ENCODE measurements at regions not wholly inside any gene's neighbourhood (a gene's known extent, or its start where the extent isn't known, plus 50 kb on each side); places are given as distances from the start of the nearest gene placed in this dataset.

- DNase-seq (no peak), ATAC-seq (ENCODE audit: poor library complexity) (no peak)
- intact Hi-C loops (cut with DNase I), result no loop called here
These were observed 546.0 kb upstream of the PSMD7 start for GRCh38 chr16:73750639-73751038.

- intact Hi-C loops (cut with DNase I), result no loop called here
- no peak for DNase-seq
- ATAC-seq (ENCODE audit: poor library complexity), result no peak
These were observed 549.3 kb upstream of the PSMD7 start for GRCh38 chr16:73747328-73747727.

DNA sequence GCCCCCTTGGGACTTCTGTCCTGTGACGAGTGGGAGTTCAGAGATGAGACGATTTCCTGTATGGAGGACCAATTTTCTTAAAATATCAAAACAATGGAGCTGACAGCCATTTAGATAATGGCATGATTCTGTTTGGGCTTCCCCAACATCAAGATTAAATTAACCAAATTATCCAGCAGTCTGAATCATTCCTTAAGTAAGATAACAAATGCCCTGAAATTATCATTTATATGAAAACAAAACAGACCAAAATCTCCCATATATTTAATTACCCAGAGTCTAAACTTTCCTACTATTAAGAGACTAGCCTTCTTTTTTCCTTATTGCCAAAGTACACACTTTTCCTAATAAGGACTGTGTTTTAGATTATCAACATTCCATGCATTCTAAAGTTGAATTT lies 550.1 kb upstream of the PSMD7 start:
- no peak for ATAC-seq (ENCODE audit: poor library complexity)
- intact Hi-C loops (cut with DNase I), result no loop called here
- no peak for DNase-seq

DNA sequence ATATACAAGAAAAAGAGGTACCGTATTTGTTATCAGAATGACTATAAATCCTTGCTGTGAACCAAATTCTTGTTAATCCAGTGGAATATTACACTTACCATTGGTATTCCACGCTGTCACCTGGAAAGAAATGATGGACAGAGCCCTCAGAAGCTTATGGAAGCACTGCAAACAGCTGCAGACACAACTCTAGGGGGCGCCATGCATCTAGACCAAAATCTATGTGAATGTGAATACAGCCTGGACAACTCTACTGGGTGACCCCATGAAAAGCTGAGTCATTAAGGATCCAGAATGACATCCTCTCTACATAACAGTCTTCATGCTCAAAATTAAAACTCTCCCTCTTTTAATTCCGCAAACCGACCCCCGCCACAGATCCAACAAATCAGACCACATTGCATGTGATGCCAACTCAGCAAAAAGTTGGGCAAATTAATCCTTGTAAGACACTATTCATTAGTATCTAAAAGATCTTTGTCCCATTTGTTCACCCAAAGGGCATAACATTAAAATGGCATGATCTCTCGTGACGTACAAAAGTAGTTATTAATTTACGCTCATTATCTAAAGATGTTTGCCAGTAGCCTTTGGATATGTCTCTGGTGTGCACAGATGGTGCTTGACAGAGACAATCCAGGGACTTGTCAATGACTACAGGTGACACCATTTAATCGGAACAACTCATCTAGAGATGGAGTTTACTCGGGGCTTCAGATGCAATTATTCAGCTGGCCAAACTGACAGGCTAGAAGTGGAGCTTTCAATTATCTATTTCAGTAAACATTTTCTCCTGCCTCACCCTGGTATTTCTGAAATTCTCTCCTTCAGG lies 552.7 kb upstream of the PSMD7 start:
- no peak for ATAC-seq (ENCODE audit: poor library complexity)
- intact Hi-C loops (cut with DNase I), result no loop called here
- no peak for DNase-seq

DNA sequence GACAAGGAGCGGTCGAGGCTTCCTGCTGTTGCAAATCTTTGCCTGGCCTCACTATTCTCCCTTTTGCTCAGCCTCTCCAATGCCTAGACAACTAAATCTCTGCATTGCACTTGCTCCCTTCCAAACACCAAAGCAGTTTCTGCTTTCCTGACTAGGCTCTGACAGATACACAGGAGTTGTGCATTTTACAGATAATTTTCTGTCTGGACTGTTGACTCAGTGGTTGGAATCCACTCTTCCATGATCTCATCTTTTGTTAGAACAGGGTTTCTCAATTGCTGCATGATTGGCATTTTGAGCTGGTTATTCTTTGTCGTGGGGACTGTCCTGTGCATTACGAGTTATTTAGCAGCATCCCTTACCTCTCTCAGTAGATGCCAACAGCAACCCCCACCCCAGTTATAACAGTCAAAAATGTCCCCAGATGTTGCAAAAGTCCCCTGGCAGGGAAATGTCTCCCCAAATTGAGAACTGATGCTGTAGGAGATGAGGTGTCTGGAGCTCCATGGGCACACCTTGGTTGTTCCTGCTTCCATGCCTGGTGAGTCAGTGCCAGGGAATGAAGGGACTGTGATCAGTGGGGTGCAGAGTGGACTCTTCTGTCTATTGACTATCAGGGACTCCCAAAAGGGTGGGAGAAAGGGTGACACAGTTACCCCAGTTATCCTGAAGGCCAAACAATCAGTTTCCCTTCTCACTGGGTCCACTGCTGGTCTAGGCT lies 557.4 kb upstream of the PSMD7 start:
- DNase-seq (no peak), ATAC-seq (ENCODE audit: poor library complexity) (no peak)
- intact Hi-C loops (cut with DNase I), result no loop called here

GRCh38 chr16:73738266-73738665 lies 558.3 kb upstream of the PSMD7 start:
- intact Hi-C loops (cut with DNase I), result no loop called here
- ATAC-seq (ENCODE audit: poor library complexity) (no peak), DNase-seq (no peak)

GRCh38 chr16:73737637-73738036 lies 559.0 kb upstream of the PSMD7 start:
- intact Hi-C loops (cut with DNase I), result no loop called here
- ATAC-seq (ENCODE audit: poor library complexity) (no peak), DNase-seq (no peak)

- intact Hi-C loops (cut with DNase I), result no loop called here
- ATAC-seq (ENCODE audit: poor library complexity), result no peak
- DNase-seq, result no peak
These were observed 560.7 kb upstream of the PSMD7 start for GRCh38 chr16:73735954-73736353.

- intact Hi-C loops (cut with DNase I), result no loop called here
- ATAC-seq (ENCODE audit: poor library complexity), result no peak
- DNase-seq, result no peak
These were observed 561.6 kb upstream of the PSMD7 start for GRCh38 chr16:73735018-73735417.

DNA sequence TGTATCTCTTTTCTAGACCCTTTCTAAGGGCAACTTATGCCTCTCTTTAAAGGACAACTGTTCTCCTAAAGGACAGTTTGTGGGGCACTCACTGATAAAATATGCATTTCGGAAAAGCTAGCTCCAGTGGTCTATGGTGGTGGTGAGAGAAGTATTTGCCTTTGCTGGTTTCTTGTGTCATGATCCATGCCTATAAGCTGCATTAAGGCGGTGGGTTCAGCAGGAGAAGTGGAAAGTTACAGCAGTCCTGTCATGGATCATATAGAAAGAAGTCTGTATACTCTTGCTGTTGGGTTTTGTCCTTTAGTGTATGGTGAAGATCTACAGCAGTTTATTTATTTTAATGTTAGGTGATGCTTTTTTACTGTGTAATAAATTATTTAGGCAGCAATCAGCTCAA lies 563.9 kb upstream of the PSMD7 start:
- no peak for DNase-seq
- ATAC-seq (ENCODE audit: poor library complexity), result no peak
- intact Hi-C loops (cut with DNase I), result no loop called here

DNA sequence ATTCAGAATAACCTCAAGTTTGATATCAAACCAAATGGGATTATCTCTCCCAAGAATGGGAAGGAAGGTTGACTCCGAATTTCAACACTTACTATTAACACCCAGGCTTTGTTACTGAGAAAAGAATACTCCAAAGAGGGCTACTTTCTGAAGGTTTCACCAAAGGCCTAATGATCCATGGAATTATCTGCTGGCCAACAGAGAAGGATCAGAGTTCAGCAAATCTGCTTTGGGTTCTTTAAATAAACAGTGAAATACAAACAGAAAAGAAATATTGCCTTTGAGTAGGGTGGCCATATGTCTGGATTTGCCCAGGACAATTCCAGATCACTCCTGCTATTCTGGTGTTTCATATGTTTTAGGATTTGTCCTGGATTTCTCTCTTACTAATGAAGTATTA lies 564.5 kb upstream of the PSMD7 start:
- no peak for DNase-seq
- intact Hi-C loops (cut with DNase I), result no loop called here
- no peak for ATAC-seq (ENCODE audit: poor library complexity)

DNA sequence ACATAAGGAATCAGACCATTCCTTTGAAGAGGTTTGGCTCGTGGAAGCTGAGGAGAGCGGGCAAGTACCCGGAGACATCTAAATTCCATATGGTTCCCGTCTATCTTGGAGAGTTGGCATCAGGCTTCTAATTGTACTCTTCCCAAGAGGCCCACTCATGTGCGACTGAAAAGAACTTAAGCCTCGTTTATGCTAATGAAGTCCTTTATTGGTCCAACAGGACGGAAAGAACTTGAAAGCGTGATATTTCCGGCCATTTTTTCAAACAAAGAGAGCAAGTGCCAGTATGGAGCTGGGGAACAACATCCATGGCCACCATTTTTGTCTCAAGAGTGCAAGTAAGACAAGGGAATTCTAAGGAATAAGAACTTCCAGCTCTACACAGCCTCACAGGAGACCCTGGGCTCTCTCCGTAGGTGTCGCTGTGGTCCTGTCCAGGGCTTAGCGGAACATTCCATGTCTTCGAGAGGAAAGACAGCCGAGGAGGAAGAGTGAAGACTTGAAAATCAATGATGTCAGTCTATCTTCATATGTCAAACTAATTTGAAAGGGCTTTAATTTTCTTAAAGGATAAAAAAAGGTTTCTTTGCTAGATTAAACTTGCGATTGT lies 566.0 kb upstream of the PSMD7 start:
- ATAC-seq (ENCODE audit: poor library complexity) (no peak), DNase-seq (no peak)
- intact Hi-C loops (cut with DNase I), result no loop called here

DNA sequence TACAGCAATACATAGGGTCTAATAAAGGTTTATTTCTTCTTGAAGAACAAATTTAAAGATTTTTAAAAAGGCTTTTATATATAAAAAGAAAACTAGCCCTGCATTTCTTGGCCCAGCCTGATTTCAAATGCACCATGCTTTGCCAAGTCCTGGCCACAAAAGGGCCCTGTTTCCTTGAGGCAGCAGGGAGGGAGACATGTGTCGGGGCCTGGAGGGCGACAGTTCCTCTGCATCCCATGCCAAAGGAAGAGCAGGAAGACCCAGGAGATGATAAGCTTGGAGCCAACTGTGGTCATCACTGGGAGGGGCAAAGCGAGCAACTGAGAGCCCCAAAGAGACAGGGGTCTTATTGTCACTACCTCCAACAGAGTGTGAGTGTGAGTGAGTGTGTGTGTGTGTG lies 571.5 kb upstream of the PSMD7 start:
- intact Hi-C loops (cut with DNase I), result no loop called here
- DNase-seq (no peak), ATAC-seq (ENCODE audit: poor library complexity) (no peak)

- DNase-seq (no peak), ATAC-seq (ENCODE audit: poor library complexity) (no peak)
- intact Hi-C loops (cut with DNase I), result no loop called here
These were observed 572.1 kb upstream of the PSMD7 start for GRCh38 chr16:73724503-73724902.

- no peak for ATAC-seq (ENCODE audit: poor library complexity)
- intact Hi-C loops (cut with DNase I), result loop anchor here (10.0 kb wide), 1 partner anchor 157 kb away; no protein-coding TSS in a partner anchor
- DNase-seq, result no peak
These were observed 579.2 kb upstream of the PSMD7 start for GRCh38 chr16:73717266-73717974.

- DNase-seq (no peak), ATAC-seq (ENCODE audit: poor library complexity) (no peak)
- intact Hi-C loops (cut with DNase I), result loop anchor here (10.0 kb wide), 1 partner anchor 160 kb away; no protein-coding TSS in a partner anchor
These were observed 581.6 kb upstream of the PSMD7 start for GRCh38 chr16:73714976-73715375.

- DNase-seq, result no peak
- no peak for ATAC-seq (ENCODE audit: poor library complexity)
- intact Hi-C loops (cut with DNase I), result loop anchor here (10.0 kb wide), 1 partner anchor 161 kb away; no protein-coding TSS in a partner anchor
These were observed 582.7 kb upstream of the PSMD7 start for GRCh38 chr16:73713778-73714495.

DNA sequence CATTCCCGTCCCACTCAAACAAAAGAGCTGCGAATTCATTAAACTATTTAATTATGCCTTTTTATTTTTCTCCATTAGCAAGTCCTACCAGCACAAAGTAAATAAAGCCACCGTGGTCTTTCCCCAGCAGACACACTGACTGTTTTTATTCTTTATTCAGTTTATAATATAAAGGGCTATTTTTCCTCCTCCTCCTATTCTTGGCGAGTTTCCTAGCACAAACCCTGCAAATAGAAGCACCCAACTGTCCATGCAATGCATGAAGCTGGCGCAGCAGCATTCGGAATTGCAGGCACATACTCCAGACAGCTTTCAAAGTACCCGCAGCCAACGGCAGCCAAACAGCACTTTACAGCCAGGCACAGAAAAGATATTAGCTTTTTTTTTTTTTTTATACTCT lies 583.4 kb upstream of the PSMD7 start:
- DNase-seq, result no peak
- intact Hi-C loops (cut with DNase I), result loop anchor here (10.0 kb wide), 1 partner anchor 162 kb away; no protein-coding TSS in a partner anchor
- no peak for ATAC-seq (ENCODE audit: poor library complexity)

Data from Right ventricle myocardium superior (tissue), 1 donor.